Uterus (tissue), 3 donors: ENCODE measurements at regions not wholly inside any gene's neighbourhood (a gene's known extent, or its start where the extent isn't known, plus 50 kb on each side); places are given as distances from the start of the nearest gene placed in this dataset.
A peak's percentile ranks its signal among the peaks of the same experiment; 100 is the strongest.
"Not testable (repeated sequence)": the region's sequence is repeated elsewhere in the genome, so short reads cannot be mapped to it uniquely, and the experiment has no call there.

Experiments
- DNase-seq, 2 donors: peaks; one replicate each; pipeline ENCODE4 v3.0.0-alpha.2; 2019 to 2020
- H3K27ac ChIP-seq, 2 donors: fragments of 200-600 bp; sonication (generic); 1 replicate in 1 of 2; 2 replicates in 1 of 2; pipeline ENCODE4 v1.5.1; 2016 to 2018
- H3K27me3 ChIP-seq, 2 donors: fragments of 200-600 bp; sonication (generic); one replicate each; pipeline ENCODE4 v1.5.1; 2018 to 2019; ENCODE audit warnings: control low read depth in 1 of 2
- H3K36me3 ChIP-seq, 2 donors: fragments of 200-600 bp; sonication (generic); one replicate each; pipeline ENCODE4 v1.5.1; 2019; ENCODE audit warnings: control low read depth in 1 of 2
- H3K4me1 ChIP-seq, 2 donors: fragments of 200-600 bp; sonication (generic); one replicate each; pipeline ENCODE4 v1.5.1; 2018 to 2019; ENCODE audit warnings: control low read depth in 1 of 2
- H3K4me3 ChIP-seq, 2 donors: fragments of 200-600 bp; sonication (generic); 1 replicate in 1 of 2; 2 replicates in 1 of 2; pipeline ENCODE4 v1.5.1; 2018 to 2019; ENCODE audit warnings: mild to moderate bottlenecking in 1 of 2
- H3K9me3 ChIP-seq, 2 donors: fragments of 200-600 bp; sonication (generic); one replicate each; pipeline ENCODE4 v1.5.1; 2019; ENCODE audit warnings: control low read depth in 1 of 2
- CTCF ChIP-seq, 4 experiments: fragments of 200-600 bp in 2 of 4; fragments of 450-650 bp in 2 of 4; sonication (generic) in 2 of 4; IDR thresholded peaks; one replicate each; pipeline ENCODE4 v1.5.1; 2016 to 2019; ENCODE audit warnings: antibody characterized with exemption in 4 of 4, mild to moderate bottlenecking in 2 of 4, moderate library complexity in 1 of 4
- intact Hi-C: fragments of 100-400 bp; cut with DNase I; formaldehyde crosslinking; loops from one replicate; pipeline ENCODE4 v1.15.1; 2023; ENCODE audit warnings: low total_unique reads
- donor health status: DM: yes; HTN: yes; CAD: no.

GRCh38 chr7:97928844-97929243 lies 56.6 kb upstream of the ASNS start:
- intact Hi-C loops, H3K27me3 ChIP-seq, H3K4me3 ChIP-seq, DNase-seq, H3K4me1 ChIP-seq, H3K9me3 ChIP-seq, H3K27ac ChIP-seq, H3K36me3 ChIP-seq: not testable (repeated sequence)

- intact Hi-C loops, H3K27me3 ChIP-seq, H3K9me3 ChIP-seq, H3K36me3 ChIP-seq, H3K4me1 ChIP-seq, H3K27ac ChIP-seq: not testable (repeated sequence)
- TF ChIP-seq CTCF (IDR thresholded peaks at IDR 0.05), result peak; percentile 38 to 90 (median 70)
- H3K4me3 ChIP-seq, result peak overlapping the region; percentile 25 to 43
- peak in 1 of 2 donors; percentile 46 for DNase-seq
Observed at GRCh38 chr7:97927790-97928748, 55.9 kb upstream of the ASNS start.
